HEK293 (cell line): ENCODE measurements at regions not wholly inside any gene's neighbourhood (a gene's known extent, or its start where the extent isn't known, plus 50 kb on each side); places are given as distances from the start of the nearest gene placed in this dataset.

ENCODE experiments used
- CTCF ChIA-PET: fragments of 350-600 bp; formaldehyde crosslinking; extraction: SDS; loops from one replicate; lab custom pipeline; 2021; ENCODE audit warnings: antibody characterized with exemption; lab: Yijun Ruan, JAX
- POLR2A ChIA-PET: fragments of 300-600 bp; formaldehyde crosslinking; extraction: SDS; loops from one replicate; lab custom pipeline; 2020; ENCODE audit warnings: antibody characterized with exemption, inconsistent platforms; lab: Yijun Ruan, JAX
- H3K27ac ChIP-seq: fragments of 200-500 bp; sonication (Bioruptor generic); 2 replicates; pipeline ENCODE4 v1.5.1; 2014; ENCODE audit warnings: low read depth, low read length, control low read depth, inconsistent platforms; ENCODE audit errors: extremely low read depth
- H3K36me3 ChIP-seq, 2 experiments: fragments of 200-500 bp in 1 of 2; sonication (Bioruptor generic) in 1 of 2; 1 replicate in 1 of 2; 2 replicates in 1 of 2; pipeline ENCODE4 v1.5.1; 2014 to 2017; ENCODE audit warnings: inconsistent platforms in 2 of 2, low read length in 2 of 2; ENCODE audit not compliant: control insufficient read depth in 2 of 2, insufficient read depth in 1 of 2
- H3K4me1 ChIP-seq: fragments of 200-500 bp; sonication (Bioruptor generic); 2 replicates; pipeline ENCODE4 v1.5.1; 2014; ENCODE audit warnings: mild to moderate bottlenecking, low read length, inconsistent platforms; ENCODE audit not compliant: control insufficient read depth, insufficient read depth
- H3K4me3 ChIP-seq: 2 replicates; pipeline ENCODE4 v1.5.1; 2011; ENCODE audit warnings: low read depth, mild to moderate bottlenecking, control low read depth, low read length, moderate library complexity
- H3K9me3 ChIP-seq: fragments of 200-500 bp; sonication (Bioruptor generic); 2 replicates; pipeline ENCODE4 v1.5.1; 2014; ENCODE audit warnings: low read depth, low read length, inconsistent platforms; ENCODE audit not compliant: control insufficient read depth, insufficient read depth
- GLI2 ChIP-seq: fragments of 450-650 bp; formaldehyde crosslinking; IDR thresholded peaks from 2 replicates; pipeline ENCODE4; 2017; ENCODE audit warnings: missing biosample characterization, missing genetic modification characterization, low read depth, borderline replicate concordance
- GLIS1 ChIP-seq: fragments of 450-650 bp; formaldehyde crosslinking; IDR thresholded peaks from 2 replicates; pipeline ENCODE4 v1.5.1; 2016; ENCODE audit warnings: missing biosample characterization, missing genetic modification characterization
- ZBTB48 ChIP-seq: fragments of 450-650 bp; formaldehyde crosslinking; IDR thresholded peaks from 2 replicates; pipeline ENCODE4 v1.5.1; 2016; ENCODE audit warnings: missing biosample characterization, missing genetic modification characterization
- ZEB2 ChIP-seq: fragments of 450-650 bp; formaldehyde crosslinking; IDR thresholded peaks from 2 replicates; pipeline ENCODE4 v1.5.1; 2016; ENCODE audit warnings: missing biosample characterization, missing genetic modification characterization
- ZNF202 ChIP-seq: fragments of 450-650 bp; formaldehyde crosslinking; IDR thresholded peaks from 2 replicates; pipeline ENCODE4 v1.5.1; 2016; ENCODE audit warnings: missing biosample characterization, missing genetic modification characterization, borderline replicate concordance
- ZNF433 ChIP-seq: fragments of 450-650 bp; formaldehyde crosslinking; IDR thresholded peaks from 2 replicates; pipeline ENCODE4 v1.5.1; 2016; ENCODE audit warnings: missing biosample characterization, missing genetic modification characterization, low read depth
- ZNF473 ChIP-seq: fragments of 450-650 bp; formaldehyde crosslinking; IDR thresholded peaks from 2 replicates; pipeline ENCODE4 v1.5.1; 2017; ENCODE audit warnings: missing biosample characterization, missing genetic modification characterization
- ZNF510 ChIP-seq: fragments of 450-650 bp; formaldehyde crosslinking; IDR thresholded peaks from 2 replicates; pipeline ENCODE4 v1.5.1; 2018; ENCODE audit warnings: mild to moderate bottlenecking, missing genetic modification characterization, missing biosample characterization; ENCODE audit not compliant: insufficient replicate concordance
- ZNF585B ChIP-seq: fragments of 450-650 bp; formaldehyde crosslinking; IDR thresholded peaks from 2 replicates; pipeline ENCODE4 v1.5.1; 2016; ENCODE audit warnings: missing biosample characterization, missing genetic modification characterization
- ZNF596 ChIP-seq: fragments of 450-650 bp; IDR thresholded peaks from 2 replicates; pipeline ENCODE4 v1.5.0; 2018; ENCODE audit warnings: missing biosample characterization, mild to moderate bottlenecking, missing genetic modification characterization, moderate library complexity
- ZNF624 ChIP-seq: fragments of 450-650 bp; formaldehyde crosslinking; IDR thresholded peaks from 2 replicates; pipeline ENCODE4 v1.5.1; 2017; ENCODE audit warnings: missing biosample characterization, missing genetic modification characterization
- ZNF658 ChIP-seq: fragments of 450-650 bp; formaldehyde crosslinking; IDR thresholded peaks from 2 replicates; pipeline ENCODE4; 2016; ENCODE audit warnings: missing biosample characterization, missing genetic modification characterization
- ZNF660 ChIP-seq: fragments of 450-650 bp; IDR thresholded peaks from 2 replicates; pipeline ENCODE4 v1.5.1; 2018; ENCODE audit warnings: missing biosample characterization, mild to moderate bottlenecking, missing genetic modification characterization
- ZNF792 ChIP-seq: fragments of 450-650 bp; formaldehyde crosslinking; IDR thresholded peaks from 2 replicates; pipeline ENCODE4 v1.5.1; 2016; ENCODE audit warnings: missing biosample characterization, missing genetic modification characterization
- TF ChIP-seq, protein P1 (sequence below): fragments of 450-650 bp; formaldehyde crosslinking; IDR thresholded peaks from 2 replicates; pipeline ENCODE4 v1.5.1; 2016; ENCODE audit warnings: missing biosample characterization, missing genetic modification characterization, borderline replicate concordance
- TF ChIP-seq, protein P2 (sequence below): fragments of 450-650 bp; formaldehyde crosslinking; IDR thresholded peaks from 2 replicates; pipeline ENCODE4 v1.5.1; 2016; ENCODE audit warnings: missing biosample characterization, missing genetic modification characterization
- TF ChIP-seq, protein P3 (sequence below): fragments of 450-650 bp; formaldehyde crosslinking; IDR thresholded peaks from 2 replicates; pipeline ENCODE4 v1.5.1; 2017; ENCODE audit warnings: missing biosample characterization, missing genetic modification characterization
- TF ChIP-seq, protein P4 (sequence below): fragments of 450-650 bp; formaldehyde crosslinking; IDR thresholded peaks from 2 replicates; pipeline ENCODE4 v1.5.1; 2016; ENCODE audit warnings: missing biosample characterization, missing genetic modification characterization
- TF ChIP-seq, protein P5 (sequence below): fragments of 450-650 bp; formaldehyde crosslinking; IDR thresholded peaks from 2 replicates; pipeline ENCODE4 v1.5.1; 2016; ENCODE audit warnings: missing biosample characterization, missing genetic modification characterization
- TF ChIP-seq, protein P6 (sequence below): fragments of 450-650 bp; formaldehyde crosslinking; IDR thresholded peaks from 2 replicates; pipeline ENCODE4 v1.5.1; 2016; ENCODE audit warnings: missing biosample characterization, missing genetic modification characterization, borderline replicate concordance
- TF ChIP-seq, protein P7 (sequence below): fragments of 450-650 bp; formaldehyde crosslinking; IDR thresholded peaks from 2 replicates; pipeline ENCODE4 v1.5.1; 2017; ENCODE audit warnings: missing biosample characterization, missing genetic modification characterization

DNA sequence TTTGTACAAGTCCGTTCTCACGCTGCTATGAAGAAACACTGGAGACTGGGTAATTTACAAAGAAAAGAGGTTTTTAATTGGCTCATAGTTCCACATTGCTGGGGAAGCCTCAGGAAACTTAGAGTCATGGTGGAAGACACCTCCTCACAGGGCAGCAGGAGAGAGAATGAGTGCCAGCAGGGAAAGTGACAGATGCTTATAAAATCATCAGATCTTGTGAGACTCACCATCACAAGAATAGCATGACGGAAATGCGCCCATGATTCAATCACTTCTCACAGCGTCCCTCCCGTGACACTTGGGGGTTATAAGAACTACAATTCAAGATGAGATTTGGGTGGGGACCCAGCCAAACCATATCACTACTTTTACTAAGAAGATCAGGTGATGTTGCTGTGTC lies 285.8 kb downstream of the TMX3 start (continued):
- TF ChIP-seq, protein P1, sequence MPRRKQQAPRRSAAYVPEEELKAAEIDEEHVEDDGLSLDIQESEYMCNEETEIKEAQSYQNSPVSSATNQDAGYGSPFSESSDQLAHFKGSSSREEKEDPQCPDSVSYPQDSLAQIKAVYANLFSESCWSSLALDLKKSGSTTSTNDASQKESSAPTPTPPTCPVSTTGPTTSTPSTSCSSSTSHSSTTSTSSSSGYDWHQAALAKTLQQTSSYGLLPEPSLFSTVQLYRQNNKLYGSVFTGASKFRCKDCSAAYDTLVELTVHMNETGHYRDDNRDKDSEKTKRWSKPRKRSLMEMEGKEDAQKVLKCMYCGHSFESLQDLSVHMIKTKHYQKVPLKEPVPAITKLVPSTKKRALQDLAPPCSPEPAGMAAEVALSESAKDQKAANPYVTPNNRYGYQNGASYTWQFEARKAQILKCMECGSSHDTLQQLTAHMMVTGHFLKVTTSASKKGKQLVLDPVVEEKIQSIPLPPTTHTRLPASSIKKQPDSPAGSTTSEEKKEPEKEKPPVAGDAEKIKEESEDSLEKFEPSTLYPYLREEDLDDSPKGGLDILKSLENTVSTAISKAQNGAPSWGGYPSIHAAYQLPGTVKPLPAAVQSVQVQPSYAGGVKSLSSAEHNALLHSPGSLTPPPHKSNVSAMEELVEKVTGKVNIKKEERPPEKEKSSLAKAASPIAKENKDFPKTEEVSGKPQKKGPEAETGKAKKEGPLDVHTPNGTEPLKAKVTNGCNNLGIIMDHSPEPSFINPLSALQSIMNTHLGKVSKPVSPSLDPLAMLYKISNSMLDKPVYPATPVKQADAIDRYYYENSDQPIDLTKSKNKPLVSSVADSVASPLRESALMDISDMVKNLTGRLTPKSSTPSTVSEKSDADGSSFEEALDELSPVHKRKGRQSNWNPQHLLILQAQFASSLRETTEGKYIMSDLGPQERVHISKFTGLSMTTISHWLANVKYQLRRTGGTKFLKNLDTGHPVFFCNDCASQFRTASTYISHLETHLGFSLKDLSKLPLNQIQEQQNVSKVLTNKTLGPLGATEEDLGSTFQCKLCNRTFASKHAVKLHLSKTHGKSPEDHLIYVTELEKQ (tag by site-specific recombination): no peak
- no peak for TF ChIP-seq ZEB2 (tag by site-specific recombination)

DNA sequence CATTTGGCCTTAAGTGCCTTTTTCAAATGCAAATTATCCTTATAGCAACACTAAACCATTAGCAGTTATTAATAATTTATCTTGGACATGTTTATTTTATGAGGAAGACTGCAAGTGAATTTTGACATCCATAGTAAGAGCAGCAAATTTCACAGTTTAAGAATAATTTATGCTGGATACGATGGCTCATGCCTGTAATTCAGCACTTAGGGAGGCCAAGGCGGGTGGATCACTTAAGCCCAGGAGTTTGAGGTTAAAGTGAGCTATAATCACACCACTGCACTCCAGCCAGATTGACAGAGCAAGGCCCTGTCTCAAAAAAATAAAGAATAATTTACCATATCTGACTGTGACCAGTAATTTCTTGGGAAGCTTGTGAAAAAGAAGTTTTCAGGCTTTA lies 286.2 kb downstream of the TMX3 start:
- POLR2A ChIA-PET: no interaction called here

DNA sequence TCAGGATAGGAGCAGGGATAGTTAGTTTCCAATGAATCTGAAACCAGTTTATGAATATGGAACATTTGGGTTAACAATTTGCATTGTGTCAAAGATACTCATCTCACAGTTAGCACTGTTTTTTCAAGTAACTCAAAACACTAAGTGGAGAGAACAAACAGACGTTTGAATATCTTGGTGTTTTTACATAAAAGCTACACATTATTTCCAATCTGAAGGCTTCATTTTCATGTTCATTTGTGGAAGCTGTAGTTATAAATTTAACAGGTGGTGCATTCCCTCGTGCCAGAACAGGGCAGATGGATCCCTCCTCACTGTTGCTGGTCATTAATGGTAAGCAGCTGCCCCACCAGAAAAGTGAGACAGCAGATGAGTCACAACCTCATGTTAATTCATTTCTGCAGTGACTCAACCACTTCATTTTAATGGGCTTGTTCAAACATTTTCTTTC lies 286.9 kb downstream of the TMX3 start:
- Histone ChIP-seq H3K36me3 (no peaks in the 10 kb centered on the region), H3K4me3 (no peak overlapping the region), H3K27ac (no peak overlapping the region), H3K4me1 (no peaks in the 10 kb centered on the region), H3K9me3 (no peaks in the 10 kb centered on the region)
- ChIA-PET POLR2A (no interaction called here), CTCF (no interaction called here)
- TF ChIP-seq, protein P2, sequence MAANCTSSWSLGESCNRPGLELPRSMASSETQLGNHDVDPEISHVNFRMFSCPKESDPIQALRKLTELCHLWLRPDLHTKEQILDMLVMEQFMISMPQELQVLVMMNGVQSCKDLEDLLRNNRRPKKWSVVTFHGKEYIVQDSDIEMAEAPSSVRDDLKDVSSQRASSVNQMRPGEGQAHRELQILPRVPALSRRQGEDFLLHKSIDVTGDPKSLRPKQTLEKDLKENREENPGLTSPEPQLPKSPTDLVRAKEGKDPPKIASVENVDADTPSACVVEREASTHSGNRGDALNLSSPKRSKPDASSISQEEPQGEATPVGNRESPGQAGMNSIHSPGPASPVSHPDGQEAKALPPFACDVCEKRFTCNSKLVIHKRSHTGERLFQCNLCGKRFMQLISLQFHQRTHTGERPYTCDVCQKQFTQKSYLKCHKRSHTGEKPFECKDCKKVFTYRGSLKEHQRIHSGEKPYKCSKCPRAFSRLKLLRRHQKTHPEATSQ (tag by site-specific recombination): no peak
- TF ChIP-seq, protein P3, sequence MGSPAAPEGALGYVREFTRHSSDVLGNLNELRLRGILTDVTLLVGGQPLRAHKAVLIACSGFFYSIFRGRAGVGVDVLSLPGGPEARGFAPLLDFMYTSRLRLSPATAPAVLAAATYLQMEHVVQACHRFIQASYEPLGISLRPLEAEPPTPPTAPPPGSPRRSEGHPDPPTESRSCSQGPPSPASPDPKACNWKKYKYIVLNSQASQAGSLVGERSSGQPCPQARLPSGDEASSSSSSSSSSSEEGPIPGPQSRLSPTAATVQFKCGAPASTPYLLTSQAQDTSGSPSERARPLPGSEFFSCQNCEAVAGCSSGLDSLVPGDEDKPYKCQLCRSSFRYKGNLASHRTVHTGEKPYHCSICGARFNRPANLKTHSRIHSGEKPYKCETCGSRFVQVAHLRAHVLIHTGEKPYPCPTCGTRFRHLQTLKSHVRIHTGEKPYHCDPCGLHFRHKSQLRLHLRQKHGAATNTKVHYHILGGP (tag by site-specific recombination): no peak
- TF ChIP-seq ZNF473 (tag by site-specific recombination) (no peak), ZNF510 (tag by site-specific recombination) (no peak), ZNF202 (tag by site-specific recombination) (no peak), ZNF596 (tag by site-specific recombination) (no peak), ZNF792 (tag by site-specific recombination) (no peak), ZBTB48 (tag by site-specific recombination) (no peak), GLIS1 (tag by site-specific recombination) (no peak), ZNF433 (tag by site-specific recombination) (no peak), ZNF624 (tag by site-specific recombination) (no peak), ZNF585B (tag by site-specific recombination) (no peak)
- TF ChIP-seq, protein P4, sequence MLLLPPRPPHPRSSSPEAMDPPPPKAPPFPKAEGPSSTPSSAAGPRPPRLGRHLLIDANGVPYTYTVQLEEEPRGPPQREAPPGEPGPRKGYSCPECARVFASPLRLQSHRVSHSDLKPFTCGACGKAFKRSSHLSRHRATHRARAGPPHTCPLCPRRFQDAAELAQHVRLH (tag by site-specific recombination): no peak
- TF ChIP-seq, protein P5, sequence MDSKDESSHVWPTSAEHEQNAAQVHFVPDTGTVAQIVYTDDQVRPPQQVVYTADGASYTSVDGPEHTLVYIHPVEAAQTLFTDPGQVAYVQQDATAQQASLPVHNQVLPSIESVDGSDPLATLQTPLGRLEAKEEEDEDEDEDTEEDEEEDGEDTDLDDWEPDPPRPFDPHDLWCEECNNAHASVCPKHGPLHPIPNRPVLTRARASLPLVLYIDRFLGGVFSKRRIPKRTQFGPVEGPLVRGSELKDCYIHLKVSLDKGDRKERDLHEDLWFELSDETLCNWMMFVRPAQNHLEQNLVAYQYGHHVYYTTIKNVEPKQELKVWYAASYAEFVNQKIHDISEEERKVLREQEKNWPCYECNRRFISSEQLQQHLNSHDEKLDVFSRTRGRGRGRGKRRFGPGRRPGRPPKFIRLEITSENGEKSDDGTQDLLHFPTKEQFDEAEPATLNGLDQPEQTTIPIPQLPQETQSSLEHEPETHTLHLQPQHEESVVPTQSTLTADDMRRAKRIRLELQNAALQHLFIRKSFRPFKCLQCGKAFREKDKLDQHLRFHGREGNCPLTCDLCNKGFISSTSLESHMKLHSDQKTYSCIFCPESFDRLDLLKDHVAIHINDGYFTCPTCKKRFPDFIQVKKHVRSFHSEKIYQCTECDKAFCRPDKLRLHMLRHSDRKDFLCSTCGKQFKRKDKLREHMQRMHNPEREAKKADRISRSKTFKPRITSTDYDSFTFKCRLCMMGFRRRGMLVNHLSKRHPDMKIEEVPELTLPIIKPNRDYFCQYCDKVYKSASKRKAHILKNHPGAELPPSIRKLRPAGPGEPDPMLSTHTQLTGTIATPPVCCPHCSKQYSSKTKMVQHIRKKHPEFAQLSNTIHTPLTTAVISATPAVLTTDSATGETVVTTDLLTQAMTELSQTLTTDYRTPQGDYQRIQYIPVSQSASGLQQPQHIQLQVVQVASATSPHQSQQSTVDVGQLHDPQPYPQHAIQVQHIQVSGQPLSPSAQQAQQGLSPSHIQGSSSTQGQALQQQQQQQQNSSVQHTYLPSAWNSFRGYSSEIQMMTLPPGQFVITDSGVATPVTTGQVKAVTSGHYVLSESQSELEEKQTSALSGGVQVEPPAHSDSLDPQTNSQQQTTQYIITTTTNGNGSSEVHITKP (tag by site-specific recombination): no peak
- TF ChIP-seq, protein P6, sequence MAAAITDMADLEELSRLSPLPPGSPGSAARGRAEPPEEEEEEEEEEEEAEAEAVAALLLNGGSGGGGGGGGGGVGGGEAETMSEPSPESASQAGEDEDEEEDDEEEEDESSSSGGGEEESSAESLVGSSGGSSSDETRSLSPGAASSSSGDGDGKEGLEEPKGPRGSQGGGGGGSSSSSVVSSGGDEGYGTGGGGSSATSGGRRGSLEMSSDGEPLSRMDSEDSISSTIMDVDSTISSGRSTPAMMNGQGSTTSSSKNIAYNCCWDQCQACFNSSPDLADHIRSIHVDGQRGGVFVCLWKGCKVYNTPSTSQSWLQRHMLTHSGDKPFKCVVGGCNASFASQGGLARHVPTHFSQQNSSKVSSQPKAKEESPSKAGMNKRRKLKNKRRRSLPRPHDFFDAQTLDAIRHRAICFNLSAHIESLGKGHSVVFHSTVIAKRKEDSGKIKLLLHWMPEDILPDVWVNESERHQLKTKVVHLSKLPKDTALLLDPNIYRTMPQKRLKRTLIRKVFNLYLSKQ (tag by site-specific recombination): no peak

More for the DNA sequence above, 286.2 kb downstream of the TMX3 start:
- TF ChIP-seq ZNF660 (no peak), ZNF658 (tag by site-specific recombination) (no peak), GLI2 (tag by site-specific recombination) (no peak)
- TF ChIP-seq, protein P7, sequence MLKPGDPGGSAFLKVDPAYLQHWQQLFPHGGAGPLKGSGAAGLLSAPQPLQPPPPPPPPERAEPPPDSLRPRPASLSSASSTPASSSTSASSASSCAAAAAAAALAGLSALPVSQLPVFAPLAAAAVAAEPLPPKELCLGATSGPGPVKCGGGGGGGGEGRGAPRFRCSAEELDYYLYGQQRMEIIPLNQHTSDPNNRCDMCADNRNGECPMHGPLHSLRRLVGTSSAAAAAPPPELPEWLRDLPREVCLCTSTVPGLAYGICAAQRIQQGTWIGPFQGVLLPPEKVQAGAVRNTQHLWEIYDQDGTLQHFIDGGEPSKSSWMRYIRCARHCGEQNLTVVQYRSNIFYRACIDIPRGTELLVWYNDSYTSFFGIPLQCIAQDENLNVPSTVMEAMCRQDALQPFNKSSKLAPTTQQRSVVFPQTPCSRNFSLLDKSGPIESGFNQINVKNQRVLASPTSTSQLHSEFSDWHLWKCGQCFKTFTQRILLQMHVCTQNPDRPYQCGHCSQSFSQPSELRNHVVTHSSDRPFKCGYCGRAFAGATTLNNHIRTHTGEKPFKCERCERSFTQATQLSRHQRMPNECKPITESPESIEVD (tag by site-specific recombination): no peak
- TF ChIP-seq, all 188 proteins: peak for 0
- Histone ChIP-seq H3K27ac (no peak overlapping the region), H3K4me3 (no peak overlapping the region), H3K9me3 (no peaks in the 10 kb centered on the region), H3K36me3 (no peaks in the 10 kb centered on the region), H3K4me1 (no peaks in the 10 kb centered on the region)
- CTCF ChIA-PET: no interaction called here
